GM23338 (cell line): ENCODE measurements at regions not wholly inside any gene's neighbourhood (a gene's known extent, or its start where the extent isn't known, plus 50 kb on each side); places are given as distances from the start of the nearest gene placed in this dataset.

Experiments used
- ATAC-seq: fragments of 200-7000 bp; cut with Tn5 transposase; 3 replicates; pipeline ENCODE4 v1.9.1; 2020
- DNase-seq: peaks from one replicate; pipeline ENCODE4 v3.0.0-alpha.2; 2015; ENCODE audit warnings: low spot score
- H2AFZ ChIP-seq: fragments of 200-600 bp; sonication (generic); 2 replicates; pipeline ENCODE4 v1.8.0; 2016; ENCODE audit warnings: antibody characterized with exemption, mild to moderate bottlenecking, moderate library complexity
- H3F3A ChIP-seq: fragments of 200-600 bp; sonication (generic); replicated peaks from 2 replicates; pipeline ENCODE4 v1.8.0; 2017; ENCODE audit warnings: antibody characterized with exemption, mixed run types, low read depth
- H3K27ac ChIP-seq: fragments of 200-600 bp; sonication (generic); 2 replicates; pipeline ENCODE4 v1.6.1; 2016; ENCODE audit warnings: low read depth
- H3K27me3 ChIP-seq: fragments of 200-600 bp; sonication (generic); 2 replicates; pipeline ENCODE4 v1.8.0; 2016; ENCODE audit warnings: mild to moderate bottlenecking, mixed run types, moderate library complexity; ENCODE audit not compliant: insufficient read depth
- H3K36me3 ChIP-seq: fragments of 200-600 bp; sonication (generic); 2 replicates; pipeline ENCODE4 v1.8.0; 2016; ENCODE audit warnings: mild to moderate bottlenecking; ENCODE audit not compliant: insufficient read depth
- H3K4me1 ChIP-seq: fragments of 200-600 bp; sonication (generic); 2 replicates; pipeline ENCODE4 v1.8.0; 2016; ENCODE audit warnings: mild to moderate bottlenecking, moderate library complexity; ENCODE audit not compliant: insufficient read depth
- H3K4me2 ChIP-seq: fragments of 200-600 bp; sonication (generic); 2 replicates; pipeline ENCODE4 v1.7.1; 2017; ENCODE audit warnings: mixed run types
- H3K4me3 ChIP-seq: fragments of 200-600 bp; sonication (generic); 2 replicates; pipeline ENCODE4 v1.6.1; 2016; ENCODE audit warnings: mixed run types
- H3K79me2 ChIP-seq: fragments of 200-600 bp; sonication (generic); replicated peaks from 2 replicates; pipeline ENCODE4 v1.8.0; 2017; ENCODE audit warnings: mild to moderate bottlenecking; ENCODE audit not compliant: insufficient read depth
- H3K9me2 ChIP-seq: fragments of 200-600 bp; sonication (generic); 2 replicates; pipeline ENCODE4 v1.8.0; 2017; ENCODE audit not compliant: insufficient read depth
- H4K20me1 ChIP-seq: fragments of 200-600 bp; sonication (generic); replicated peaks from 2 replicates; pipeline ENCODE4 v1.8.0; 2017; ENCODE audit warnings: mild to moderate bottlenecking; ENCODE audit not compliant: insufficient read depth
- H3K27ac Mint-ChIP-seq: 2 replicates; pipeline ENCODE4 v1.8.0; 2020; ENCODE audit warnings: inconsistent platforms, mild to moderate bottlenecking, moderate library complexity, mixed read lengths
- H3K27me3 Mint-ChIP-seq: 3 replicates; pipeline ENCODE4 v1.8.0; 2022; ENCODE audit warnings: low read depth, mild to moderate bottlenecking, moderate library complexity, mixed read lengths, inconsistent platforms; ENCODE audit not compliant: insufficient read depth, poor library complexity
- H3K36me3 Mint-ChIP-seq: 3 replicates; pipeline ENCODE4 v1.8.0; 2021; ENCODE audit warnings: low read depth, mild to moderate bottlenecking, inconsistent platforms, moderate library complexity, mixed read lengths
- H3K4me1 Mint-ChIP-seq: 3 replicates; pipeline ENCODE4 v1.8.0; 2020; ENCODE audit warnings: mild to moderate bottlenecking, inconsistent platforms, mixed read lengths
- H3K4me3 Mint-ChIP-seq: 3 replicates; pipeline ENCODE4 v1.8.0; 2021; ENCODE audit warnings: moderate library complexity, mild to moderate bottlenecking, inconsistent platforms, mixed read lengths
- H3K9me3 Mint-ChIP-seq: 3 replicates; pipeline ENCODE4 v1.8.0; 2020; ENCODE audit warnings: moderate library complexity, mild to moderate bottlenecking, inconsistent platforms, mixed read lengths
- CREB1 ChIP-seq: fragments of 250-450 bp; sonication (Bioruptor Pico); IDR thresholded peaks from 2 replicates; pipeline ENCODE4 v1.5.0; 2020; ENCODE audit warnings: low read depth, mild to moderate bottlenecking, moderate library complexity
- EZH2 ChIP-seq: fragments of 200-600 bp; sonication (generic); IDR thresholded peaks from one replicate; pipeline ENCODE4 v1.8.0; 2017; ENCODE audit warnings: antibody characterized with exemption, mild to moderate bottlenecking, low read depth; ENCODE audit not compliant: unreplicated experiment
- EZH2phosphoT487 ChIP-seq: fragments of 200-600 bp; sonication (generic); IDR thresholded peaks from one replicate; pipeline ENCODE4 v1.8.1; 2018; ENCODE audit warnings: antibody characterized with exemption; ENCODE audit not compliant: unreplicated experiment
- JUNB ChIP-seq: IDR thresholded peaks from one replicate; pipeline ENCODE4 v1.6.1; 2016; ENCODE audit warnings: antibody characterized with exemption; ENCODE audit not compliant: unreplicated experiment
- NANOG ChIP-seq: IDR thresholded peaks from 2 replicates; pipeline ENCODE4 v1.6.1; 2016; ENCODE audit warnings: antibody characterized with exemption, borderline replicate concordance
- POLR2AphosphoS5 ChIP-seq: IDR thresholded peaks from 2 replicates; pipeline ENCODE4 v1.6.1; 2016; ENCODE audit warnings: antibody characterized with exemption, low read depth
- STAT1 ChIP-seq: IDR thresholded peaks from one replicate; pipeline ENCODE4 v1.6.1; 2016; ENCODE audit warnings: antibody characterized with exemption; ENCODE audit not compliant: unreplicated experiment
- ZNF114 ChIP-seq: fragments of 250-450 bp; sonication (Bioruptor Pico); IDR thresholded peaks from 2 replicates; pipeline ENCODE4 v1.5.0; 2020; ENCODE audit warnings: mild to moderate bottlenecking, moderate library complexity
- ZNF331 ChIP-seq: fragments of 250-450 bp; sonication (Bioruptor Pico); IDR thresholded peaks from 2 replicates; pipeline ENCODE4 v1.5.0; 2020; ENCODE audit warnings: low read depth, mild to moderate bottlenecking, moderate library complexity
- TF ChIP-seq, protein P1 (sequence below): IDR thresholded peaks from 2 replicates; pipeline ENCODE4 v1.6.1; 2016; ENCODE audit warnings: antibody characterized with exemption
- TF ChIP-seq, protein P2 (sequence below): fragments of 250-450 bp; sonication (Bioruptor Pico); IDR thresholded peaks from 2 replicates; pipeline ENCODE4 v1.5.0; 2020; ENCODE audit warnings: mild to moderate bottlenecking, moderate library complexity
- TF ChIP-seq, protein P3 (sequence below): IDR thresholded peaks from one replicate; pipeline ENCODE4 v1.6.1; 2018; ENCODE audit warnings: antibody characterized with exemption; ENCODE audit not compliant: unreplicated experiment
- TF ChIP-seq, protein P4 (sequence below), 2 experiments: fragments of 200-600 bp in 1 of 2; sonication (generic) in 1 of 2; conservative IDR thresholded peaks; 2 replicates each; pipeline versions ENCODE4 v1.5.1 to v1.6.1; 2016 to 2017; ENCODE audit warnings: antibody characterized with exemption in 2 of 2, low read depth in 2 of 2, mild to moderate bottlenecking in 2 of 2, moderate library complexity in 1 of 2

DNA sequence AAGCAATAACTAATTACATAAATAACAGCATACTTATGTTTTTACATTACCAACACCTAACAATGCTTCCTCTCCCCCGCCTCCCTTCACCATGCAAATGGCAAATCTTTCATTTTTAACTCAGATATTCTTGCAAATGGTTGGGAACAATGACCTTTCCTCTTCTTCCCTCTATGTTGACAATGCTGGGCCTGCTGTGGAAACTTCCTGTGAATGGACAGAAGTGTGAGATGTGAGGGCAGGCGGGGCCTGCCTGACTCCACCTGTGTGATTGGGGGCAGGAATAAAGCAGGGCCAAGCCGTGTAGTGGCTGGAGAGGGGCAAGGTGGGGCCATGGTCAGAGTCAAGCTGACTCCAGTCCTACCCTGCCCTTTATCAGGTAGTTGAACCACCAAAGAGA, 289.6 kb downstream of the RPS6KC1 start:
- Histone ChIP-seq H3K27me3 (no peaks in the 10 kb centered on the region), H2AFZ (no peak overlapping the region), H3K9me2 (peaks cover 15% of the 10 kb centered on the region; the same call in 1 of the 2 replicates), H3K27ac (no peak overlapping the region), H3K4me1 (no peaks in the 10 kb centered on the region), H4K20me1 (no peaks in the 10 kb centered on the region), H3K4me2 (no peak overlapping the region), H3F3A (no peaks in the 10 kb centered on the region), H3K36me3 (no peaks in the 10 kb centered on the region), H3K79me2 (no peaks in the 10 kb centered on the region), H3K4me3 (no peak overlapping the region)
- H3K4me3 Mint-ChIP-seq, result no peak overlapping the region
- peaks cover 2% of the 10 kb centered on the region for H3K27me3 Mint-ChIP-seq
- TF ChIP-seq EZH2phosphoT487 (no peak), JUNB (no peak), CREB1 (CRISPR knock-in tag) (no peak), STAT1 (no peak), NANOG (no peak), ZNF114 (CRISPR knock-in tag) (no peak), EZH2 (no peak), ZNF331 (no peak), POLR2AphosphoS5 (no peak)
- TF ChIP-seq, protein P1, sequence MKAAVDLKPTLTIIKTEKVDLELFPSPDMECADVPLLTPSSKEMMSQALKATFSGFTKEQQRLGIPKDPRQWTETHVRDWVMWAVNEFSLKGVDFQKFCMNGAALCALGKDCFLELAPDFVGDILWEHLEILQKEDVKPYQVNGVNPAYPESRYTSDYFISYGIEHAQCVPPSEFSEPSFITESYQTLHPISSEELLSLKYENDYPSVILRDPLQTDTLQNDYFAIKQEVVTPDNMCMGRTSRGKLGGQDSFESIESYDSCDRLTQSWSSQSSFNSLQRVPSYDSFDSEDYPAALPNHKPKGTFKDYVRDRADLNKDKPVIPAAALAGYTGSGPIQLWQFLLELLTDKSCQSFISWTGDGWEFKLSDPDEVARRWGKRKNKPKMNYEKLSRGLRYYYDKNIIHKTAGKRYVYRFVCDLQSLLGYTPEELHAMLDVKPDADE, result no peak
- TF ChIP-seq, protein P2, sequence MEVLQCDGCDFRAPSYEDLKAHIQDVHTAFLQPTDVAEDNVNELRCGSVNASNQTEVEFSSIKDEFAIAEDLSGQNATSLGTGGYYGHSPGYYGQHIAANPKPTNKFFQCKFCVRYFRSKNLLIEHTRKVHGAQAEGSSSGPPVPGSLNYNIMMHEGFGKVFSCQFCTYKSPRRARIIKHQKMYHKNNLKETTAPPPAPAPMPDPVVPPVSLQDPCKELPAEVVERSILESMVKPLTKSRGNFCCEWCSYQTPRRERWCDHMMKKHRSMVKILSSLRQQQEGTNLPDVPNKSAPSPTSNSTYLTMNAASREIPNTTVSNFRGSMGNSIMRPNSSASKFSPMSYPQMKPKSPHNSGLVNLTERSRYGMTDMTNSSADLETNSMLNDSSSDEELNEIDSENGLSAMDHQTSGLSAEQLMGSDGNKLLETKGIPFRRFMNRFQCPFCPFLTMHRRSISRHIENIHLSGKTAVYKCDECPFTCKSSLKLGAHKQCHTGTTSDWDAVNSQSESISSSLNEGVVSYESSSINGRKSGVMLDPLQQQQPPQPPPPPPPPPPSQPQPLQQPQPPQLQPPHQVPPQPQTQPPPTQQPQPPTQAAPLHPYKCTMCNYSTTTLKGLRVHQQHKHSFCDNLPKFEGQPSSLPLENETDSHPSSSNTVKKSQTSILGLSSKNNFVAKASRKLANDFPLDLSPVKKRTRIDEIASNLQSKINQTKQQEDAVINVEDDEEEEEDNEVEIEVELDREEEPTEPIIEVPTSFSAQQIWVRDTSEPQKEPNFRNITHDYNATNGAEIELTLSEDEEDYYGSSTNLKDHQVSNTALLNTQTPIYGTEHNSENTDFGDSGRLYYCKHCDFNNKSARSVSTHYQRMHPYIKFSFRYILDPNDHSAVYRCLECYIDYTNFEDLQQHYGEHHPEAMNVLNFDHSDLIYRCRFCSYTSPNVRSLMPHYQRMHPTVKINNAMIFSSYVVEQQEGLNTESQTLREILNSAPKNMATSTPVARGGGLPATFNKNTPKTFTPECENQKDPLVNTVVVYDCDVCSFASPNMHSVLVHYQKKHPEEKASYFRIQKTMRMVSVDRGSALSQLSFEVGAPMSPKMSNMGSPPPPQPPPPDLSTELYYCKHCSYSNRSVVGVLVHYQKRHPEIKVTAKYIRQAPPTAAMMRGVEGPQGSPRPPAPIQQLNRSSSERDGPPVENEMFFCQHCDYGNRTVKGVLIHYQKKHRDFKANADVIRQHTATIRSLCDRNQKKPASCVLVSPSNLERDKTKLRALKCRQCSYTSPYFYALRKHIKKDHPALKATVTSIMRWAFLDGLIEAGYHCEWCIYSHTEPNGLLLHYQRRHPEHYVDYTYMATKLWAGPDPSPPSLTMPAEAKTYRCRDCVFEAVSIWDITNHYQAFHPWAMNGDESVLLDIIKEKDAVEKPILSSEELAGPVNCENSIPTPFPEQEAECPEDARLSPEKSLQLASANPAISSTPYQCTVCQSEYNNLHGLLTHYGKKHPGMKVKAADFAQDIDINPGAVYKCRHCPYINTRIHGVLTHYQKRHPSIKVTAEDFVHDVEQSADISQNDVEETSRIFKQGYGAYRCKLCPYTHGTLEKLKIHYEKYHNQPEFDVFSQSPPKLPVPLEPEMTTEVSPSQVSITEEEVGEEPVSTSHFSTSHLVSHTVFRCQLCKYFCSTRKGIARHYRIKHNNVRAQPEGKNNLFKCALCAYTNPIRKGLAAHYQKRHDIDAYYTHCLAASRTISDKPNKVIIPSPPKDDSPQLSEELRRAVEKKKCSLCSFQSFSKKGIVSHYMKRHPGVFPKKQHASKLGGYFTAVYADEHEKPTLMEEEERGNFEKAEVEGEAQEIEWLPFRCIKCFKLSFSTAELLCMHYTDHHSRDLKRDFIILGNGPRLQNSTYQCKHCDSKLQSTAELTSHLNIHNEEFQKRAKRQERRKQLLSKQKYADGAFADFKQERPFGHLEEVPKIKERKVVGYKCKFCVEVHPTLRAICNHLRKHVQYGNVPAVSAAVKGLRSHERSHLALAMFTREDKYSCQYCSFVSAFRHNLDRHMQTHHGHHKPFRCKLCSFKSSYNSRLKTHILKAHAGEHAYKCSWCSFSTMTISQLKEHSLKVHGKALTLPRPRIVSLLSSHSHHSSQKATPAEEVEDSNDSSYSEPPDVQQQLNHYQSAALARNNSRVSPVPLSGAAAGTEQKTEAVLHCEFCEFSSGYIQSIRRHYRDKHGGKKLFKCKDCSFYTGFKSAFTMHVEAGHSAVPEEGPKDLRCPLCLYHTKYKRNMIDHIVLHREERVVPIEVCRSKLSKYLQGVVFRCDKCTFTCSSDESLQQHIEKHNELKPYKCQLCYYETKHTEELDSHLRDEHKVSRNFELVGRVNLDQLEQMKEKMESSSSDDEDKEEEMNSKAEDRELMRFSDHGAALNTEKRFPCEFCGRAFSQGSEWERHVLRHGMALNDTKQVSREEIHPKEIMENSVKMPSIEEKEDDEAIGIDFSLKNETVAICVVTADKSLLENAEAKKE (CRISPR knock-in tag), result no peak
- TF ChIP-seq, protein P3, sequence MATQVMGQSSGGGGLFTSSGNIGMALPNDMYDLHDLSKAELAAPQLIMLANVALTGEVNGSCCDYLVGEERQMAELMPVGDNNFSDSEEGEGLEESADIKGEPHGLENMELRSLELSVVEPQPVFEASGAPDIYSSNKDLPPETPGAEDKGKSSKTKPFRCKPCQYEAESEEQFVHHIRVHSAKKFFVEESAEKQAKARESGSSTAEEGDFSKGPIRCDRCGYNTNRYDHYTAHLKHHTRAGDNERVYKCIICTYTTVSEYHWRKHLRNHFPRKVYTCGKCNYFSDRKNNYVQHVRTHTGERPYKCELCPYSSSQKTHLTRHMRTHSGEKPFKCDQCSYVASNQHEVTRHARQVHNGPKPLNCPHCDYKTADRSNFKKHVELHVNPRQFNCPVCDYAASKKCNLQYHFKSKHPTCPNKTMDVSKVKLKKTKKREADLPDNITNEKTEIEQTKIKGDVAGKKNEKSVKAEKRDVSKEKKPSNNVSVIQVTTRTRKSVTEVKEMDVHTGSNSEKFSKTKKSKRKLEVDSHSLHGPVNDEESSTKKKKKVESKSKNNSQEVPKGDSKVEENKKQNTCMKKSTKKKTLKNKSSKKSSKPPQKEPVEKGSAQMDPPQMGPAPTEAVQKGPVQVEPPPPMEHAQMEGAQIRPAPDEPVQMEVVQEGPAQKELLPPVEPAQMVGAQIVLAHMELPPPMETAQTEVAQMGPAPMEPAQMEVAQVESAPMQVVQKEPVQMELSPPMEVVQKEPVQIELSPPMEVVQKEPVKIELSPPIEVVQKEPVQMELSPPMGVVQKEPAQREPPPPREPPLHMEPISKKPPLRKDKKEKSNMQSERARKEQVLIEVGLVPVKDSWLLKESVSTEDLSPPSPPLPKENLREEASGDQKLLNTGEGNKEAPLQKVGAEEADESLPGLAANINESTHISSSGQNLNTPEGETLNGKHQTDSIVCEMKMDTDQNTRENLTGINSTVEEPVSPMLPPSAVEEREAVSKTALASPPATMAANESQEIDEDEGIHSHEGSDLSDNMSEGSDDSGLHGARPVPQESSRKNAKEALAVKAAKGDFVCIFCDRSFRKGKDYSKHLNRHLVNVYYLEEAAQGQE, result no peak
- TF ChIP-seq, protein P4, sequence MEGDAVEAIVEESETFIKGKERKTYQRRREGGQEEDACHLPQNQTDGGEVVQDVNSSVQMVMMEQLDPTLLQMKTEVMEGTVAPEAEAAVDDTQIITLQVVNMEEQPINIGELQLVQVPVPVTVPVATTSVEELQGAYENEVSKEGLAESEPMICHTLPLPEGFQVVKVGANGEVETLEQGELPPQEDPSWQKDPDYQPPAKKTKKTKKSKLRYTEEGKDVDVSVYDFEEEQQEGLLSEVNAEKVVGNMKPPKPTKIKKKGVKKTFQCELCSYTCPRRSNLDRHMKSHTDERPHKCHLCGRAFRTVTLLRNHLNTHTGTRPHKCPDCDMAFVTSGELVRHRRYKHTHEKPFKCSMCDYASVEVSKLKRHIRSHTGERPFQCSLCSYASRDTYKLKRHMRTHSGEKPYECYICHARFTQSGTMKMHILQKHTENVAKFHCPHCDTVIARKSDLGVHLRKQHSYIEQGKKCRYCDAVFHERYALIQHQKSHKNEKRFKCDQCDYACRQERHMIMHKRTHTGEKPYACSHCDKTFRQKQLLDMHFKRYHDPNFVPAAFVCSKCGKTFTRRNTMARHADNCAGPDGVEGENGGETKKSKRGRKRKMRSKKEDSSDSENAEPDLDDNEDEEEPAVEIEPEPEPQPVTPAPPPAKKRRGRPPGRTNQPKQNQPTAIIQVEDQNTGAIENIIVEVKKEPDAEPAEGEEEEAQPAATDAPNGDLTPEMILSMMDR (conservative IDR thresholded peaks at IDR 0.05; ENCODE audit: low read depth in 2 of 2), result no peak
- ATAC-seq (no peak), DNase-seq (no peak)
- H3K27ac Mint-ChIP-seq, result no peak overlapping the region; the same call in 1 of the 2 replicates
- no peaks in the 10 kb centered on the region for H3K9me3 Mint-ChIP-seq
- H3K36me3 Mint-ChIP-seq, result no peaks in the 10 kb centered on the region
- H3K4me1 Mint-ChIP-seq, result peaks cover 4% of the 10 kb centered on the region; the same call in 2 of the 3 replicates
